ENCODE measurements at regions not wholly inside any gene's neighbourhood (a gene's known extent, or its start where the extent isn't known, plus 50 kb on each side); places are given as distances from the start of the nearest gene placed in this dataset.
"Not testable (repeated sequence)": the region's sequence is repeated elsewhere in the genome, so short reads cannot be mapped to it uniquely, and the experiment has no call there.

DNA sequence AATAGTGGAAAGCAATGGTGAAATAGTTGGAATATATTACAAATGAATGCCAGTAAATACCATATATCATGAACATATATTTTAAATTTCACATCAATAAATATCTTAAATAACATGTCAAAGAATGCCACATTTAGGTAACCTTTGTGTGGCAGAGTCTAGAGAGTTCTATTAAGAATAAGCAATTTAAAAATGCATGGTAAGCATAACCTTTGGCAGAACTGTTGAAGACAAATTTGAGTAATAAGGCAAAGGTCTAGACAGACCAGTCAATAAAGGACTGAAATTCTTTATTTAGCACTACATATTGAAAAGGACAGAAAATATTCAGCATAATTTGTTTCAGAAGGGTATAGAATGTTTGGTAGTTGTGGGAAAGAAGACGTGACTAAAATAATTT is 1417.0 kb downstream of the SUCLG1 start:
- intact Hi-C loops (cut with DNase I): no loop called here
- ATAC-seq: no peak

DNA sequence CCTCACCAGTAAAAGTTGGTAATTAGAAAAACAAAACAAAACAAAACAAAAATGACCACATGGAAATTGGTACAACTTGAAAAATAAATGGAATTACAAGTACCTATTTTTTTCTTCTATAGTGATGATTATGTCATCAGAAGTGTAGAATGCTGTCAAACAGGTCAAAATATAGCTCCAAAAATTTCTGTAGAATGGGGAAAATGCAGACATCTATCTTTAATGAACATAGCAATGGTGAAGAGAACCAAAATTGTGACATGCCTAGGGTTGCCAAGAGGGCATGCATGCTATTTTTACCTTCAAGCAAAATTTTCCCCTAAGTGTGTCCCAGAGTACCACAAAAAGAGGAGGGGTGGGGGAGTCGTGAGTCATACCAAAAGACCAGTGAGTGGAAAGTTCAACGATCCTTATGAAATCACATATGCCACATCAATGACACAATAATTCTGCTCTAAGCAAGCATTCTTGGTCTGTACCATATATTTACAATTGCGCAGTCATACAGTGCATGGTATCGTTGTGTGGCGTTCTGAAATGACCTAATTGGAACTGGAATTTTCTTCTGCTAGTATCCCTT is 1436.4 kb downstream of the SUCLG1 start:
- ATAC-seq (no peak), DNase-seq (ENCODE audit: low spot score) (no peak)
- intact Hi-C loops (cut with DNase I): no loop called here

More for the DNA sequence above, 1417.0 kb downstream of the SUCLG1 start:
- DNase-seq (ENCODE audit: low spot score): no peak

DNA sequence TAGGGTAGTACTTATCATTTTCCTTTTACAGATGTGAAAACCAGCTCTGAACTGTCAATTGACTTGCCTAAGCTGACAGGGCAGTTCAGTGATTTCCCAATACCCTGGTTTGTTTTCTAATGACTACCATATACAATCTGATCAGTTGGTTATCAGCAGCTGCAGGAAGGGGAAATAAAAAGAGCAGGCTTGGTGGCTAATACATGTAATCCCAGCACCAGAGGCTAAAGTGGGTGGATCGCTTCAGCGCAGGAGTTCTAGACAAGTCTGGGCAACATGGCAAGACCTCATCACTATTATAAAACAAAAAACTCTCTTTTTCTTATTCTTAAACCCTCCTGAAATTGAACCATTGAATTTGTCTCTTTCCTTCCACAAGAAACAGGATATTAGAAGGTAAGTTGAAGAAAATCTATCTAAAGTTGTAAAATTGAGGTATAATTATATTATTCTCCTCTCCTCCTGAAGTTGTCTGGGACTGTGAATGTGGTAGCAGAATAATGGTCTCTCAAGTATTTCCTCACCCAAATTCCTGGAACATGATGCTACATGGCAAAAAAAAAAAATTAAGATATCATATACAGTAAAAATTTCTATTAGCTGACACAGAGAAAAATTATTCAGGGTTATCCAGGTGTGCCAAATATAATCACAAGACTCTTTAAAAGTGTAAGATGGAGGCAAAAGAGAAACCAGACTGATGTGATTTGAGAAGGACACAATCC is 1441.6 kb downstream of the SUCLG1 start:
- DNase-seq (ENCODE audit: low spot score): no peak
- ATAC-seq: no peak
- intact Hi-C loops (cut with DNase I): no loop called here

DNA sequence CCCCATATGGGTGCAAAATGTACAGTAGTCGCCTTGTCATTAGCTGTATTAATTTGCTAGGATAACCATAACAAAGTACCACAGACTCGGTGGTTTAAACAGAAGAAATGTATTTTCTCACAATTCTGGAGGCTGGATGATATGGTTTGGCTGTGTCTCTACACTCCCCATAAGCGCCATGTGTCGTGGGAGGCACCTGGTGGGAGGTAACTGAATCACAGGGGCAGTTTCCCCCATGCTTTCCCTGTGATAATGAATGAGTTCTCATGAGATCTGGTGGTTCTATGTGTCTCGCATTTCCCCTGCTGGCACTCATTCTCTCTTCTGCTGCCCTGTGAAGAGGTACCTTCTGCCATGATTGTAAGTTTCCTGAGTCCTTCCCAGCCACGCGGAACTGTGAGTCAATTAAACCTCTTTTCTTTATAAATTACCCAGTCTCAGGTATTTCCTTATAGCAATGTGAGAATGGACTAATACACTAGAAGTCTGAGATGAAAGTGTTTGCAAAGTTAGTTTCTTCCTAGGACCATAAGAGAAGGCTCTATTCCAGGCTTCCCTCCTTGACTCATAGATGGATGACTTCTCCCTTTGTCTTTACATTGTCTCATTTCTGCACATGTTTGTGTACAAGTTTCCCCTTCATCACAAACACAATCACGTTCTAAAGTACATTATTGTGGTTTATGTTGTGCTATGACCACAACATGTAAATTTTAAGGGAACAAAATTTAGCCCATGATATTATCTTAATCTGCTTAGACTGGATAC is 1442.6 kb downstream of the SUCLG1 start:
- DNase-seq (ENCODE audit: low spot score) (no peak), ATAC-seq (no peak)
- intact Hi-C loops (cut with DNase I): no loop called here

DNA sequence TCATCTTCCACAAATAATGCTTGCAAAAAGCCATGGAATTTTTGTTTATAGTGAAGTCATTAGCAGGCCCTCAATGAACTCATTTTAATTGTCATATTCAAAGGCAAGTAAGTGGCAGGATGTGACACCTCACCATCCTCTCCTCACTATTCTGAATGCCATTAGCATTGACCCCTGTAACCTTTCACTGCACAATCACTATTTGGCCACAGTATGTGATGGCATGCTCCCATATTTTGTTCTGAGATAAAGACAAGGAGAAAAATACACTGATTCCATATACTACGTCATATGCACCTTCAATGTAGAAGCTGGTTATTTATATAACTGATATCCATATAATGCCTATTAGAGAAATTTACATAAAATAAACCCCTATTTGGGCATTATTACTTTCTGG is 1443.2 kb downstream of the SUCLG1 start:
- ATAC-seq (no peak), DNase-seq (ENCODE audit: low spot score) (no peak)
- intact Hi-C loops (cut with DNase I): no loop called here

DNA sequence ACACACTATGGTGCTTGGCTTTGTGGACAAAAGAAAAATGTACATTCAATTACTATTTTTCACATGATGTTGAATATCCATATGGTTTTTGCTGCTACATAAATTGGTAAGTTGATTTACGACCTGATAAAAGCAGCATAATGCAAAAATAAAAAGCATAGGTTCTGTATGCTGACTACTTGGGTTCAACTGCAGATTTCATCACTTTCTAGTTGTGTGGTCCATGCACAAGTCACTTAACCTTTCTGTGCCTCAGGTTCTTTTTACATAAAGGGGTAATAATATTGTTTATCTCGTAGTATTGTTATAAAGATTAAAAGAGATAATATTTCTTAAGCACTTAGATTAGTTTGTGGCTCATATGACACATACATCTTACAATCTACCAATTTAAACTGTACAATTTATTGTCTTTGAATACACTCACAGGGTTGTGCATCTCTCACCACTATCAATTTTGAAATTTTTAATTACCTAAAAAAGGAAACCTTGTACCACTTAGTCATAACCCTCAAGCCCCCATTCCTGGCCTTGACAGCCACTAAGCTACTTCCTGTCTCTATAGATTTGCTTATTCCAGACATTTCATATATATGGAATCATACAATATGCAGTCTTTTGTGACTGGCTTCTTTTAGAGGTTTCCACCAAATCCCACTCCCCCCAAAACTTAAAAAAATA is 1443.9 kb downstream of the SUCLG1 start:
- intact Hi-C loops (cut with DNase I): no loop called here
- no peak for ATAC-seq

DNA sequence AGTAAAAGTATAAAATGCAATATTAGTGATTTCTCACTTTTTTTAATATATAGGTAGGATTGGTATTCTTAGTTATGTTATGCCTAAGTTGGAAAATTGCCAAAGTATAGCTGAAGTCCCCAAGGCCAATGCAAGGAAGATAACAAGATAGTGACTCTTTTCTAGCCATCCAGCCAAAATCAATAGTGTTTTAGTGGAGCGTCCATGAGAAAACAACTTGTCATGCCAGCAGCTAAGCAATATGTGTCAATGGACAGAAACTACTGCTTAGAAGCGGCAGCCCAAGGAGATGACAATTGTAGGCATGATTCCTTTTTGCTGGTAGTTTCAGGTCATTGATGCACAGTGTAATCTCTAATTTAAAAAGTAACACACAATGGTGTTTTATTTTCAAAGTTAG is 1444.6 kb downstream of the SUCLG1 start:
- intact Hi-C loops (cut with DNase I): no loop called here
- DNase-seq (ENCODE audit: low spot score) (no peak), ATAC-seq (no peak)

More for the DNA sequence above, 1443.9 kb downstream of the SUCLG1 start:
- DNase-seq (ENCODE audit: low spot score): no peak

DNA sequence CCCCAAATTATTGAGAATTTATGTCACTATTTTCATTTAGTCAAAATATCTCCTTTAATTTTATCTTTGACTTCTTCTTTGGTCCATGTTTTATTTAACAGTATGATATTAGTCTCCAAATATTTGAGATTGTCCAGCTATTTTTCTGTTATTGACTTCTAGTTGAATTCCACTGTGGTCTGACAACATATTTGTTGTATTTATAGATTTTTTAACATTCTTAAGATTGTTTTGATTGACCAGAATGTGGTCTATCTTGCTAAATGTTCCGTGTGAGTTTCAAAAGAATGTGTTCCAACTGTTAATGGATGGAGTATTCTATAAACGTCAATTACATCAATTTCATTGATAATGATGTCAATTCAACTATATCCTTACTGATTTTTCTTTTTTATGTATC is 1452.1 kb downstream of the SUCLG1 start:
- intact Hi-C loops (cut with DNase I): no loop called here
- no peak for ATAC-seq
- DNase-seq (ENCODE audit: low spot score): no peak

DNA sequence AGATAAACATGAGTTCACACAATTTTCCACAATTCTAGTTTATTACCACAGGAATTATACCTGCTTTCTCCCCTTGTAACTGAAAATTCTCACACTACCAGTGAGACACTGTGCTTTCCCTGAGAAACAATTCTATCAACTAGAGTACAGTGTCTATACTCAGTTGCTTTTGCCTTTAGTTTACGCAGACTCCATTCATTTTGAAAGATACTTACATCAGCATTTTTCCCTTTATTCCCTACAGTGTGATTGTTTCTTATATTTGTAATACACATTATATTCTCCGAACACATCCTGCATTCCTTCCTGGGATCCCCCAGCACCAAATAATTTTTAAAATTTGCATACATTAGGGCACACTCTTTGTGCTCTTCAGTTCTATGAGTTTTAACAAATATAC is 1455.5 kb downstream of the SUCLG1 start:
- ATAC-seq (no peak), DNase-seq (ENCODE audit: low spot score) (no peak)
- intact Hi-C loops (cut with DNase I): no loop called here

DNA sequence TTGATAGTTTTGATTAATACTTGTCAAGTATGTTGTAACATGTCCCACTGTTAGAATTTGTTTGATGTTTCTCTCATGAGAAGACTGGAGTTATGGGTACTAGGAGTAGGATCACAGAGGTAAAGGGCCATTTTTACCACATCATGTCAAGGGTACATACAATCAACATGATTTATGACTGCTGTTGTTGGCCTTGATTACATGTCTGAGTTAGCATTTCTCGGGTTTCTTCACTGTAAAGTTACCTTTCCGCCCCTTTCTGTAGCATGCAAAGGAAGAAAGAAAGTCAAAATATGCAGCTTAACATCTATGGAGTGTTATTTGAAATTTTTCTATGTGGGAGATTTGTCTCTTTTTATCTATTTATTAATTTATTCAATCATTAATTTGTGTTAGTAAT is 1456.4 kb downstream of the SUCLG1 start:
- intact Hi-C loops (cut with DNase I): no loop called here
- no peak for ATAC-seq
- no peak for DNase-seq (ENCODE audit: low spot score)

DNA sequence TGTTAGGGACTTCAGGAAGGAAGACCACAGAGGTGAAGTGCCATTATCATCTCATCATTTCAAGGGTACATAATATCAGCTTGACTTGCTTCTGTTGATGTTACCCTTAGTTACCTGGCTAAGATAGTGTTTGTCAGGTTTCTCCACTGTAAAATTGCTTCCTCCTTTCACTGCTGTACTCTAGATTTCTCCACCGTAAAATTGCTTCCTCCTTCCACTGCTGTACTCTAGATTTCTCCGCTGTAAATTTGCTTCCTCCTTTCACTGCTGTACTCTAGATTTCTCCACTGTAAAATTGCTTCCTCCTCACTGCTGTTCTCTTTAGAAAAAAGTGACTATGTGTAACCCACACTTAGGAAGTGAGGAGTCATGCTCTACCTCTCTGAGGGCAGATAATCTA is 1460.3 kb downstream of the SUCLG1 start:
- ATAC-seq (no peak), DNase-seq (ENCODE audit: low spot score) (no peak)
- intact Hi-C loops (cut with DNase I): no loop called here

DNA sequence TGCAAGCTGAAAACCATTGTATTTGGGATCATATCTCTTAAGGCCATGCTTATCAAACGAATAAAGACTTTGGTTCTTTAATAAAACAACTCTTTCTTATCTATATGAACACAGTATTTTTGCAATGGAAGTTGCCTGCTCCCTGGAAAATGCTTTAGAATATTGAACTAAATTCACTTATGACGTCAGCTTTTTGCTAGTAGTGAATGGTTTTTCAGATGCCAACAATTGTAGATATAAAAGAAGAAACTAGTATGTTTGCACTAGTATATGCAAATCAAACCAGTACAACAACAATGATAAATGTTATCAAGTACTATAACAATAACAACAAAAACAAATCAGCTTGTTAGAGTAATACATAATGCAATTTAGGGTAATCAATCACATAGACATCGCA is 1462.9 kb downstream of the SUCLG1 start:
- intact Hi-C loops (cut with DNase I): no loop called here
- no peak for ATAC-seq

DNA sequence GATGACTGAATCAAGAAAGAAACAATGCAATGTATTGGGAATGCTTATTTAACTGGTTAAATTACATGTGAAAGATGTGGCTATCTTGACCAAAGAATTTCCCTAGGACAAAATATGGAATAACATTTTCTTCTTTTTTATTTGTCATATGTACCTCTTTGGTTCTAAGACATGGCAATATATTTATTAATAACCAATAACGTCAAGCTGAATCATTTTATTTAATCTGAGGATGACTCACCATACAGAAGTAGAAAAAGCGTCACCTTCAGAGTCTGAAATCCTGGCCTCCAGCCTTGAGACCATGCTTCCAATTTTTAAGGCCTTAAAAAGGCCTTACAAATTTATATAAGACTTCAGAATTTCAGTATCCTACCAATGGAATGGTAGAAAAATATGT is 1464.9 kb downstream of the SUCLG1 start:
- DNase-seq (ENCODE audit: low spot score) (no peak), ATAC-seq (no peak)
- intact Hi-C loops (cut with DNase I): no loop called here

More for the DNA sequence above, 1462.9 kb downstream of the SUCLG1 start:
- DNase-seq (ENCODE audit: low spot score): no peak

DNA sequence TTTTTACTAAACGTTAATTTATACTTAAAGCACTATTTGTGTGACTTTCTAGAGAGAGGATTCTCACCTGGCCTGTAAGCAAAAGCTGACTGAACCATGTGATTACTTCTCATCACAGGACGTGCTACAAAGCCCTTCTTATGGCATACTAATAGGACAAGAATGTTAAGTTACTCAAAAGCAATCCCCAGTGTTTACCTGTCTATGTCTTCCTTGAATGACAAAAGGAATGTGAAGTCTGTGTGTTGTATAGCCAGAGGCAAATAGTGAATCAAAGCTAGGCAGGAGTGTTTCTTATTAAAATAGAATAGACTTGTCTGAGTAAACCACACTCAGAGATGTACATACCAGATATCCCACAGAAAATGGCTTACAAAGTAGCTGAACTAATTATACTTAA is 1465.5 kb downstream of the SUCLG1 start:
- ATAC-seq (no peak), DNase-seq (ENCODE audit: low spot score) (no peak)
- intact Hi-C loops (cut with DNase I): no loop called here

DNA sequence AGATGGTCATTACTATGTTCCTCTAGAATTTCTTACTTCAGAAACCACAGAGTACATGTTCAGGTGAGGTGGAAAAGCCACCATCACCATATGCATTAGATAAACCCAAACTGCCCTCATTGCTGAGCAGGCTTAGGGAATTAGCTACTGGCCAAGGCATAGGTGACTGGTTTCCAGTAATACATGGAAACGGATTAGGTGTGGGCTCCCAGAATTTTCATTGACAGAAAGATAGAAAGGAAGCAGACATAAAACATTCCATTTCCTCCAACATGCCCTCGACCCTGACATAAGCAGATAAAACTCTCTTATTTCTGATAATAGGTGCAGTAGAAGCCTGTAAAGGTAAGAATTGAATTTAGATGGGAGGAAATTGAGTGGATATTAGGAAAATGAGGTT is 1466.1 kb downstream of the SUCLG1 start:
- DNase-seq (ENCODE audit: low spot score) (no peak), ATAC-seq (no peak)
- intact Hi-C loops (cut with DNase I): no loop called here

DNA sequence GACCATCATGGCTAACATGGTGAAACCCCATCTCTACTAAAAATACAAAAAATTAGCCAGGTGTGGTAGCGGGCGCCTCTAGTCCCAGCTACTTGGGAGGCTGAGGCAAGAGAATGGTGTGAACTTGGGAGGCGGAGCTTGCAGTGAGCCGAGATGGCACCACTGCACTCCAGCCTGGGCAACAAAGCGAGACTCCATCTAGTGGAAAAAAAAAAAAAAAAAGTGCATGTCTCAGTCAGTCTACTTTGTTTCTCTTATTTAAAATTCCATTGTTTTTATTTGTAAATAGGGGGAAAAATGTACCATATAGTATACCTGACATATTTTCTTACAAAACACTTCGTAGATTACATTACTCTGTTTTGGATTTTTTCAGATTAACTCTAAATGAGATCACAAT is 1471.4 kb downstream of the SUCLG1 start:
- ATAC-seq; DNase-seq (ENCODE audit: low spot score); intact Hi-C loops (cut with DNase I): not testable (repeated sequence)

DNA sequence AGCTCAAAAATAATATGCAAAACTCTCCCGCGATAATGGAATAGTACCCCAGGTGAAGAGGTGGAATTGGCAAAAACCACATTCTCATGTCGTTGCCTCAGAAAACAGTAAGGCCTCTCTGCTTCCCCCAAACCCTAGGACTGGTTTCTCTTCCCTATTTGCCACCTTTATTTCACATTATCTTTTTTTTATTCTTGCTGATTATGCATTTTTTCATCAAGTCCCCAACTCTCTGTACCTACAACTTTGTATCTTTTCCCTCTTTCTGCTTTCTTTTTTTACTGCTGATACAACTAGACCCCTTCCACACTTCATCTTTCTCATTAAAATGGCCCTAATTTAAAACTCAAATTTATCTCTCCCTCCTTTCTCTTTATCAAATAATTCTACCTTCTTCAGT is 1472.2 kb downstream of the SUCLG1 start:
- DNase-seq (ENCODE audit: low spot score) (no peak), ATAC-seq (no peak)
- intact Hi-C loops (cut with DNase I): no loop called here

DNA sequence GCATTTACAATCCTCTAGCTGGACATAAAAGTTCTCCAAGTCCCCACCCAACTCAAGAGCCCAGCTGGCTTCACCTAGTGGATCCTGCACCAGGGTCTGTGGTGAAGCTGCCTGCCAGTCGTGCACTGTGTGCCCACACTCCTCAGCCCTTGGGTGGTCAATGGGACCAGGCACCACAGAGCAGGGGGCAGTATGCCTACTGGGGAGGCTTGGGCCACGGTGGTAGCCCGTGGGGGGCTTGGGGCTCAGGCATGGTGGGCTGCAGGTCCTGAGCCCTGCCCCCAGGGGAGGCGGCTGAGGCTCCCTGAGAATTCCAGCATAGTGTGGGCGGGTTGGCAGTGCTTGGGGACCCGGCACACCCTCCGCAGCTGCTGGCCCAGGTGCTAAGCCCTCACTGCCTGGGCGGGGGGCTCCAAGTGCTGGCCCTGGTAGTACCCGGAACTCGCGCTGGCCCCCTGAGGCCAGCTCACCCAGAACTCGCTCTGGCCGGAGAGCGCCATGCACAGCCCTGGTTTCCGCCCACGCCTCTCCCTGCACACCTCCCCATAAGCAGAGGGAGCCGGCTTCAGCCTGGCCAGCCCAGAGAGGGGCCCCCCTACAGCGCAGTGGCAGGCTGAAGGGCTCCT is 1473.4 kb downstream of the SUCLG1 start:
- DNase-seq (ENCODE audit: low spot score) (no peak), ATAC-seq (no peak)
- intact Hi-C loops (cut with DNase I): no loop called here

DNA sequence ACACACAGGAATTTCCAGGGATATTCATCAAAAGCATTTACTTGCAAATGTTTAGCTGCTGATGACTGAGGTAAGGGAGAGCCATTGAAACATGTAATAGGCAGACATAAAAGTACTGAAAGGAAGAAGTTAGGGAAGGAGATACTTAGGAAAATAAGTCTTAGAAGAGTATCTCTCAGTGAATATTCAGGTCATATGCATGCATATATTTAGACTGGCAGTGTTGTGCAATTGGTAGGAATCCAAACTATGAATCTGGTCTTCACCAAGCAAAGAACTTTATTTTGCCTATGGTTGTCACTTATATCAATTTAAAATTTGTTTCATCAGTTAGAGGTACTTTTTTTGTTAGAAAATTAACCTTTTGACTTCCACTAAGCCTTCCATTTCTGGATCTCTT is 1490.7 kb downstream of the SUCLG1 start:
- no peak for ATAC-seq
- no peak for DNase-seq (ENCODE audit: low spot score)
- intact Hi-C loops (cut with DNase I): no loop called here
